ENCODE measurements at regions not wholly inside any gene's neighbourhood (a gene's known extent, or its start where the extent isn't known, plus 50 kb on each side); places are given as distances from the start of the nearest gene placed in this dataset.

- TF ChIP-seq REST (IDR thresholded peaks at IDR 0.05; ENCODE audit: low read depth), result no peak
- TF ChIP-seq NFIC (IDR thresholded peaks at IDR 0.05), result no peak
- TF ChIP-seq EGR1 (IDR thresholded peaks at IDR 0.05), result no peak
- TF ChIP-seq MAX (IDR thresholded peaks at IDR 0.05), result no peak
- TF ChIP-seq FOXM1 (IDR thresholded peaks at IDR 0.05; ENCODE audit: borderline replicate concordance, low read depth), result no peak
- no peak for TF ChIP-seq CEBPB (IDR thresholded peaks at IDR 0.05)
- no peak for TF ChIP-seq ZBTB7A (IDR thresholded peaks at IDR 0.05; ENCODE audit: low read depth)
- TF ChIP-seq TCF12 (IDR thresholded peaks at IDR 0.05; ENCODE audit: low read depth), result no peak
- no peak for TF ChIP-seq RAD21 (IDR thresholded peaks at IDR 0.05; ENCODE audit: low read depth)
- no peak for TF ChIP-seq TEAD4 (IDR thresholded peaks at IDR 0.05)
These were observed 238.2 kb downstream of the KCNJ2 start for GRCh38 chr17:70407506-70407905.

GRCh38 chr17:70408768-70409167 is 239.4 kb downstream of the KCNJ2 start:
- TF ChIP-seq RAD21 (IDR thresholded peaks at IDR 0.05; ENCODE audit: low read depth), result no peak
- TF ChIP-seq, protein P1, sequence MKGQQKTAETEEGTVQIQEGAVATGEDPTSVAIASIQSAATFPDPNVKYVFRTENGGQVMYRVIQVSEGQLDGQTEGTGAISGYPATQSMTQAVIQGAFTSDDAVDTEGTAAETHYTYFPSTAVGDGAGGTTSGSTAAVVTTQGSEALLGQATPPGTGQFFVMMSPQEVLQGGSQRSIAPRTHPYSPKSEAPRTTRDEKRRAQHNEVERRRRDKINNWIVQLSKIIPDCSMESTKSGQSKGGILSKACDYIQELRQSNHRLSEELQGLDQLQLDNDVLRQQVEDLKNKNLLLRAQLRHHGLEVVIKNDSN (IDR thresholded peaks at IDR 0.05), result no peak
- no peak for TF ChIP-seq TAF1 (IDR thresholded peaks at IDR 0.05; ENCODE audit: low read depth)
- no peak for TF ChIP-seq YY1 (IDR thresholded peaks at IDR 0.05; ENCODE audit: low read depth)
- no peak for TF ChIP-seq ZBTB7A (IDR thresholded peaks at IDR 0.05; ENCODE audit: low read depth)
- no peak for TF ChIP-seq NFIC (IDR thresholded peaks at IDR 0.05)
- TF ChIP-seq FOXM1 (IDR thresholded peaks at IDR 0.05; ENCODE audit: borderline replicate concordance, low read depth), result no peak
- TF ChIP-seq CREB1 (IDR thresholded peaks at IDR 0.05; ENCODE audit: low read depth), result no peak
- no peak for TF ChIP-seq EGR1 (IDR thresholded peaks at IDR 0.05)
- TF ChIP-seq EP300 (IDR thresholded peaks at IDR 0.05; ENCODE audit: borderline replicate concordance), result no peak
- TF ChIP-seq TEAD4 (IDR thresholded peaks at IDR 0.05), result no peak
- TF ChIP-seq MAX (IDR thresholded peaks at IDR 0.05), result no peak
- TF ChIP-seq CEBPB (IDR thresholded peaks at IDR 0.05), result no peak
- no peak for TF ChIP-seq REST (IDR thresholded peaks at IDR 0.05; ENCODE audit: low read depth)
- no peak for TF ChIP-seq TCF12 (IDR thresholded peaks at IDR 0.05; ENCODE audit: low read depth)

DNA sequence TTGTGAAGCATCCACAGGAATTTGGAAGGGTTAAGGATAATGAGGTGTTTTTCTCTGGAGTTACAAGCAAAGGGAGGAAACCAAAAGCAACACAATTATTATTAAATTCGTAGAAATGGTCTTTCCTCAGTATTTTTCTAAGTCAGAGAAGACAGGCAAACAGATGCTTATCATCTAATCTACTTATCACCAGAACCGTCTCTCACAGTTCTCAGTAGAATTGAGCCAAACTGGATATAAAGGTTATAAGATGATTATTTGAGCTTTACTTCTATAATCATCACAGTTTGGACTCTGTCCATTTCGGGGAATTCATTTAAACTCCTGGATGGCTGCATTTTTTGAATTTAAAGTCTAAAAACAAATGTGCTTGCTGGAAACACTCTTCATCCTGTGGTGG is 245.0 kb downstream of the KCNJ2 start:
- TF ChIP-seq ZBTB7A (IDR thresholded peaks at IDR 0.05; ENCODE audit: low read depth), result no peak
- no peak for TF ChIP-seq REST (IDR thresholded peaks at IDR 0.05; ENCODE audit: low read depth)
- TF ChIP-seq TCF12 (IDR thresholded peaks at IDR 0.05; ENCODE audit: low read depth), result no peak
- TF ChIP-seq YY1 (IDR thresholded peaks at IDR 0.05; ENCODE audit: low read depth), result no peak
- no peak for TF ChIP-seq EP300 (IDR thresholded peaks at IDR 0.05; ENCODE audit: borderline replicate concordance)
- TF ChIP-seq, protein P1 (IDR thresholded peaks at IDR 0.05), result no peak
- TF ChIP-seq TEAD4 (IDR thresholded peaks at IDR 0.05), result no peak
- no peak for TF ChIP-seq CREB1 (IDR thresholded peaks at IDR 0.05; ENCODE audit: low read depth)
- TF ChIP-seq EGR1 (IDR thresholded peaks at IDR 0.05), result no peak
- TF ChIP-seq CEBPB (IDR thresholded peaks at IDR 0.05), result no peak
- TF ChIP-seq RAD21 (IDR thresholded peaks at IDR 0.05; ENCODE audit: low read depth), result no peak
- TF ChIP-seq NFIC (IDR thresholded peaks at IDR 0.05), result no peak
- TF ChIP-seq TAF1 (IDR thresholded peaks at IDR 0.05; ENCODE audit: low read depth), result no peak
- TF ChIP-seq FOXM1 (IDR thresholded peaks at IDR 0.05; ENCODE audit: borderline replicate concordance, low read depth), result no peak
- TF ChIP-seq MAX (IDR thresholded peaks at IDR 0.05), result no peak

- TF ChIP-seq MAX (IDR thresholded peaks at IDR 0.05) (no peak), EGR1 (IDR thresholded peaks at IDR 0.05) (no peak), NFIC (IDR thresholded peaks at IDR 0.05) (no peak), CEBPB (IDR thresholded peaks at IDR 0.05) (no peak), TEAD4 (IDR thresholded peaks at IDR 0.05) (no peak), TCF12 (IDR thresholded peaks at IDR 0.05; ENCODE audit: low read depth) (no peak), FOXM1 (IDR thresholded peaks at IDR 0.05; ENCODE audit: borderline replicate concordance, low read depth) (no peak)
These were observed 251.6 kb downstream of the KCNJ2 start for GRCh38 chr17:70420861-70421445.
